ENCODE measurements at regions not wholly inside any gene's neighbourhood (a gene's known extent, or its start where the extent isn't known, plus 50 kb on each side); places are given as distances from the start of the nearest gene placed in this dataset.
A peak's percentile ranks its signal among the peaks of the same experiment; 100 is the strongest.

DNA sequence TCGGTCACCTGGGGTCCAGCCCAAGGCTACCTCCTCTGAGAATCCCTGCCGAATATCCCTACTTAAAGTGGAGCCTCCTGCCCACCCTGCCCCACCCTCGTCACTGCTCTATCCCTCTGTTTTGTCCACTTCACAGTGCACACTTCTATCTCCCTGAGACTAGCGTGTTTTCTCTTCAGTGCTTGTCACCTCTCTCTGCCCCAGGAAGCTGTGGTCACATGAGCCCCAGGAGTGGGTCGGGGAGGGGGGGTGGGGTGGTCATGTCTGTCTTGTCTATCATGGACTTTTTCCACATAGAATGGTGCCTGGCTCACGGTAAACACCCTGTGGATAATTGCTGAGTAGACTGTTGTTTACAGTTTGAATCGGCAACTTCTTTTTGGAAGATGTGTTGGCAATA is 673.6 kb downstream of the PTPRU start:
- DNase-seq (ENCODE audit: low read depth in 3 of 3, low spot score in 2 of 3) = no peak

DNA sequence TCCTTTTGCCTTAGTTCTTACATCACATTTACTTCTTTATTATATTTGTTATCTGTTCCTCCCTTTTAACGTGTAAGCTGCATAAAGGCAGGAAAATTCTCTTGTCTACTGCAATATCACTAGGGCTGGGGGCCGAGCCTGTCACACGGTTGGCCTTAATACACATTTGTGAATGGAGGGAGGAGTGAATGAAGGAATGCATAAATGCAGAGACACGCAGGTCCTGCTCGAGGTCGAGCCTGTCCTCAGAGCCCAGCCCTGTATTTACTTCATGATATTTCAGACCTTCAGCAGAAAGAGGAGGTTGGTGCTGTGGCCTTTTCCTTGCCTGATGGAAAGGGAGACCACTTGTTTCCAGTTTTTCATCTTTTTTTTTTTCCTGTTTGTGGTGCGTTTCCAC is 671.3 kb downstream of the PTPRU start:
- DNase-seq (ENCODE audit: low read depth in 3 of 3, low spot score in 2 of 3) = no peak

DNA sequence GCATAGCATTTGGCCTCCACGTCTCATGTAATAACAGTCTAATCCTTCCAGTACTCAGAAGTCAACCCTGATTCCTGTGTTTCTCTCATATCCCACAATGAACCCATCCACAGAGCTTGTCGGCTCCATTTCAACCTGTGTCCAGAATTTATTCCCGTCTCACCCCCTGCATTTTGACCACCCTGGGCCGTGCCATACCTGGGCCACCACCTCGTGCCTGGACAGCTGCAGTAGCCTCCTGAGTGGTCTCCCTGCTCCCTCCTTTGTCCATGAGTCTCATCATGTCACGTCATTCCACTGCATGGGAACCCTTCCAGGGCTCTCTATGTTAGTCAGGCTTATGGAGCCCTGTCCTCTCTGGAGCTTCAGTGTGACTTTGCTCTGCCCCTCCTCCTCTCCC is 670.6 kb downstream of the PTPRU start:
- no peak for DNase-seq (ENCODE audit: low read depth in 3 of 3, low spot score in 2 of 3)

DNA sequence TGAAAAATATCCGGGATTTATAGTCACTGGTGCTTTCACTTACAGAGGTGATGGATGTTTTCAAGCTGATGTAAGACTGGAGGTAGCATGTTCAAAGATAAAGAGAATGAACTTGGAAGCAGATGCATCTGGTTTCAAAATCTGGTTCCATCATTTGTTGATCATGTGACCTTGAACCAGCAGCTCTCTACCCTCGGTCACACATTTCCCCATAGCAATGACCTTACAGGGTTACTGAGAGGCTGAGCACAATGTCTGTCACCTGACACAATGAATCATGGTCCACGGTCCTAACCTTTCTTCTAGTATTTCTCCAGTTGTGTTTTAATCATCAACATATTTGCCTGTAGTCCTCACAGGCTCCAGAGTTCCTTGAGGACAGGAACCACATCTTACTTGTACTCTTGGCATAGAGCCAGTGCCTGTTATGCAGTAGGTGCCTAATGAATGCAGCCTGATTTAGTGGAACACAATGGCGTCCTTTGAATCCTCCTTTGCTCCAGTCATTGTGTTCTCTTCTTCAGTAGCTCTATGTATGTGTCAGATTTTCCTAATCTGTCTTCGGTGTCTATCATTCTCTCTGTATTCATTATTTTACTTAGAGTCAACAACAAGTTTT is 667.3 kb downstream of the PTPRU start:
- DNase-seq (ENCODE audit: low read depth in 3 of 3, low spot score in 2 of 3) = no peak

GRCh38 chr1:29901624-29902325 is 665.5 kb downstream of the PTPRU start:
- peak in 2 of 3 donors; percentile 13 to 19 for DNase-seq (ENCODE audit: low read depth in 3 of 3, low spot score in 2 of 3)

DNA sequence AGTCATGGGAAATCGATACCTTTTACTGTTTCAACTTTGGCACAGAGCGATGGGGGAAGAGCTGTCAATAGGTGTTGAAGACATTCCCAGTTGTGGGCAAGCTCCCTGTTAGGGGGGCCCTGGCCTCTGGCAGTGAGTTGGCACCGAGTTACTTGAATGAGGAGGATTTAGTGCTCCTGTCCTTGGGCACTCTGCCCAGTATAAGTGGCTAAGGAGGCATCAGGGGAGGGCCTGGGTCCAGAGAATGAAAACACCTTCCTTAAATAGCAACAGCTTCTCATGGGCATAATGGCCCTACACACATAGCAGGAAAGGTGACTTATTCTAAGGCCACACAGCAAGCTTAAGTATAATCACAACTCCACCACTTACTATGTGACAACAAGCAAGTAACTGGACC is 664.4 kb downstream of the PTPRU start:
- no peak for DNase-seq (ENCODE audit: low read depth in 3 of 3, low spot score in 2 of 3)

DNA sequence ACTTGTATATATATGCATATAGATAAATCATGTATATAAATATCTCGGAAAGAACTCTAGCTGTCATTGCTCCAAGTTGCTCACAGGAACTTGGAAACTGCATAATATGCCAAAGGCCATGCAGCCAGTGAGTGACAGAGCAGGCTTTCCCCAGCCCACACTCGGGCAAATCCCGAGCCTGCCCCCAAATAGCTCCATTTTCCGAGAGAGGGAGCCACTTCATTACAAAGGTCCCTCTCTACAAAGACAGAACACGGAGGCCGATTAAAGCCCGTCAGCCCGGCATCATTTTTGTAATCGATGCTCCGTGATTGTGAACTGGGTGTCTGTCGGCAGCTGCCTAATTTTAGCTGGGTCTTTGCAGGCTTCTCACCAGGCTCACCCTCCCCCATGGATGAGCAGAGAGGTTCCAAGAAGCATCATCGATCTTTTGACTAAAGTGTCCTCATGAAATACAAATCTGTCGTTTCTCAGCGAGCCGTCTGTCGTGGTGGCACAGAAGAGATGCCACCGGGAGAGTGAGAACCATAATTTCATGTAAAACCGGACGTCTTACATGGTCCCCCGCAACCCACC is 663.9 kb downstream of the PTPRU start:
- no peak for DNase-seq (ENCODE audit: low read depth in 3 of 3, low spot score in 2 of 3)

DNA sequence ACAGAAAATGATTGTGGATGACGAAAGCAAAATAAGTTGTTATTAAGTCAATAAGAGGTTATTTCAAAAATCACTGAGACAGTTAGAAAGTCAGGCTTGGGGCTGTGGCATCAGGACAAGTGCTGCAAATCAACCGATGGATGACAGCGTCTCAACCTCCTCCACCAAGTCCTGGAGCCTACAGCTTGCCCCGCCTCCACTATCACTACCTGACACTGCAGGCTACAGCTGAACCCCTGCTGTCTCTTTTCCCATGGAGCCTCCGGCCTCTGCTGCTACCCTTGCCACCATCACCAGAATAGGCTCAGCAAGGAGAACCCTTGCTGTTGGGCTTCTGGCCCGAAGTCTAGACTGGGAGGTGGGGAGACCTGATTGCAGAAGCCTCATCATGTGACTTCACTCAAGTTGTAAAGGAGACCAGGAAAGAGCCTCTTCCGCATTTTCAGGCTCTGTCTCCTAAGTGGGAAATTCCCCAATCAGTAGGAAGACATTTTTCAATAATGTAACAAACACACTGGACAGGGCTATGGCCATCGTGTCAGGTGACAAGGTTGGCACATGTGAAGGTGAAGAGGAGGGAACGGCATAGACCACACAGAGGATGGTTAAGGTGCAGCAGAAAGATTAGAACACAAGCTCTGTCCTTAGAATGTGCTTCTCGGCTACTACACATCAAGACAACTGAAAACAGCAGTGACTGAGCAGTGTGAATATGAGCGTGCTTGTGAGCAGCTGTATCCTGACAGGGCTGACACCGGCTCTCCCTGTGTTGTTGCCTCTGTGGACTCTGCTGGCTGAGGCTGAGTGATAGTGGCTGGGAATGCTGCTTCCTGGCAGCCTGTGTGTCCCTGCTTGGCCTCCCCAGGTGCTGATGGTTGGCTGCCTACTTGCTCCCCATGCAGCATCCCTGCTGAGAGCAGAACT is 660.7 kb downstream of the PTPRU start:
- no peak for DNase-seq (ENCODE audit: low read depth in 3 of 3, low spot score in 2 of 3)

GRCh38 chr1:29896300-29896699 is 660.0 kb downstream of the PTPRU start:
- DNase-seq (ENCODE audit: low read depth in 3 of 3, low spot score in 2 of 3) = no peak

GRCh38 chr1:29895201-29895600 is 658.9 kb downstream of the PTPRU start:
- DNase-seq (ENCODE audit: low read depth in 3 of 3, low spot score in 2 of 3) = no peak

DNA sequence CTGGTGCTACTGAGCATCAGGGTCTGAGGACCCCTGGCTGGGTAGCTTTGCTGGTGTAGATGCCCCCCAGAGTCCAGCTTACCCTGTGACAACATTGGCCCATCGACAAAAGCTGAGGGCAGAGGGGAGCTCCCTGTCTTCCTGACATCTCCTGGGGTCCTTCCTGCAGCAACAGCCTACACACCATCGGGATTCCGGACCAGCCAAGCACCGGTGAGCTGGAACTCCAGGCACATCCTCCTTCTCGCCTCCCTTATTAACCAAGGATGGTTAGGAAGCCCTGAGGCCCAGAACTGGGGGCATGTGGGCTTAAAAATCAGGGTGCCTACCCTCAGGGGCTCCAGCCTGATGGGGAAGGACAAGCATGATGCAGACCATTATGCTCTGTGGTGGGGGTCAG is 658.0 kb downstream of the PTPRU start:
- DNase-seq (ENCODE audit: low read depth in 3 of 3, low spot score in 2 of 3) = no peak

DNA sequence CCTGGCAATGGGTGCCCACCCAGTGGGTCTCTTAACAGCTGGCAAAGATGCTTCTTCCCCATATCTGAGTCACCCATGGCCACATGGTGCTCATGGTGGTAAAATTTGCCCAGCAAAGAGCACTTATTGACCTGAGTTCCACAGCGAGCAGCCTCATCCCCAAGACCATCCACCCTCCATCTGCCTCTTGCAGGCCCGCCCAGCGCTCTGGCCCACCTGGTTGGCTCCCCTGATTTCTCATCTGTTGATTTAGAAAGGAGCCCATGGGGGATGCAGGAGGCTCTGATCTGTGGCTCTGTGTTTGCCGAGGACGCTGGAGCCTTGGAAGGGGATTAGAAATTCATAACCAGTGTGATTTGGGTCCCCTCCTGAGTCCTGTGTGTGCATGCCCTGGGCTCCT is 657.5 kb downstream of the PTPRU start:
- no peak for DNase-seq (ENCODE audit: low read depth in 3 of 3, low spot score in 2 of 3)

- no peak for DNase-seq (ENCODE audit: low read depth in 3 of 3, low spot score in 2 of 3)
These were observed 656.9 kb downstream of the PTPRU start for GRCh38 chr1:29893046-29893723.

DNA sequence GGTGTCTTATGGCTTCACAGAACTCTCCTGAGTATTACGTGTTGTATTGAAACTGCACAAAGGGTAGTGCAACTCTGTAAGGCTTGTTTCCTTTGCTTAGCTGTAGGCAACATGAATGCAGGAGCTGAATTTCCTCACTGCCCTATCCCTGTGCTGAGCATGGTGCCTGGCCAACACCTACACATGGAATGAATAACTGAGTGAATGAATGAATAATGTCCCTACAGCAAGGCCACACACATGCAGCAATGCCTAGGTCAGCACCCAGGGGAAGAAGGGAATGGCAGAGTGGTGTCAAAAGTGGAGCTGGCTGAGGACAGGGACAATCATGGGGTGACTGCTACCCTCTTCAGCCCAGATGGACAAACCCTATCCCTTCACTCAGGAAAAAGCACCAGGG is 655.9 kb downstream of the PTPRU start:
- DNase-seq (ENCODE audit: low read depth in 3 of 3, low spot score in 2 of 3) = no peak

DNA sequence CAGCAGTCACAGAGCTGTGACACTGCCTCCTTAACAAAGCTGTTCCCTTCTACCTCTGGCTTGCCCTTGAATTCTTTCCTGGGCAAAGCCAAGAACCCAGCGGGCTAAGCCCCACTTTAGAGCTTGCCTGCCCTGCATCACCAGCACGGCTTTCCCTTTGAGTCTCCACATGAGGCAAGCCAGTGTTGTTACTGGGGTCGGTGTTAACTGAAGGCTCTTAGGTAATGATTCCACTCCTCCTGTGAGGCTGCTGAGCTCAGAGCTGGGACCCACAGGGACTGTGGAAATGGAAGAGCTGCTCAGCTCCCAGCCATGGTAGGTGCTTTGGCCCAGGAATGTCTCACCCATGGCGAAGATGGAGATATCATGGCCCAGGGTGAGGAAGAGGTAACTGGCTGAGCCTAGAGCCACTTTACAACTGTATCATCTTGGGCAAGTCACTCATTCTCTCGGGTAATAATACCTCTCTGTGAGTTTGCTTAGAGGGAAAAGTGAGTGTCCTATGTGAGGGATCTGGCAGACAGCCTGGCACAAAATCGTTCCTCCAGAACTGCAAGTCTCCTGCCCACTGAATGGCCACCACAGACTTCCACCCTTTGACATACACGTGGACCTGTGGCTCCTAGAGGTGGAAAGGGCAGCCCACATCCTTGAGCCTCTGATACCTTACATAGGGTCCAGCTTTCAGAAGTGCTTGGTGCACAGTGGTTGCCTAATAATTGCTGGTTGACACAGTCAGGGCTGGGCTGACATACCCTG is 654.1 kb downstream of the PTPRU start:
- no peak for DNase-seq (ENCODE audit: low read depth in 3 of 3, low spot score in 2 of 3)

DNA sequence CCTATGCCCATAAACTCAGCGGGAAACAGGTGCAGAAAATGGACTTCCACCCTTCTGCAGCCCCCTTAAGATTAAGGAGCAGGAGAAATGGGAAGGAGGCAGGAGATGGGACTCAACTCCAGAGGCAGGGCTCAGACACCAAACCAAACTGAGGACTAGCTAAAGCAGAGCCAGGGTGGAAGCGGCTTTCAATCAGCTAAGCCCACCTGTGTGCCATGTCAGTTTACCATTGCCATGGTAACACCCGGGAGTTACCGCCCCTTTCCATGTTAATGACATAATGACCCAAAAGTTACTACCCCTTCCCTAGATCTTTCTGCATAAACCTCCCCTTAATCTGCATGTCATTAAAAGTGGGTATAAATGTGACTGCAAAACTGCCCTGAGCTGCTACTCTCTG is 653.5 kb downstream of the PTPRU start:
- no peak for DNase-seq (ENCODE audit: low read depth in 3 of 3, low spot score in 2 of 3)

DNA sequence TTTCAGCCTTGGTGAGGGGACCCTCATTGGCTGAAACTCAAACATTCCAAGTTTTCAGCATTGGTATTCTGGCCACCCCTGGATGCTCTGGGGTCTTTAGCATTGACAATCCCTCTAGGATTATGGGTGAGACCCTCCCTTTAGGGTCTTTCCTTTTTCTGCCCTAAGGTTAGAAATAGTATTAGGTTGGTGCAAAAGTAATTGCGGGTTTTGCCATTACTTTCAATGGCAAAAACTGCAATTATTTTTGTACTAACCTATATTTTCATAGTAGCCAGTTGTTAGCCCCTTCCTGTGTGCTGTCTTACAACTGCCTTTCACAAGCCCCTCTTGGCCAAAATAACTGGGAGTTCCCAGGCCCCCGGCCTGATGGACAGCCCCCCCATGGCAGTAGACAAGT is 648.4 kb downstream of the PTPRU start:
- DNase-seq (ENCODE audit: low read depth in 3 of 3, low spot score in 2 of 3) = no peak

- no peak for DNase-seq (ENCODE audit: low read depth in 3 of 3, low spot score in 2 of 3)
These were observed 647.7 kb downstream of the PTPRU start for GRCh38 chr1:29883986-29884385.

GRCh38 chr1:29883411-29883832 is 647.1 kb downstream of the PTPRU start:
- no peak for DNase-seq (ENCODE audit: low read depth in 3 of 3, low spot score in 2 of 3)

- DNase-seq (ENCODE audit: low read depth in 3 of 3, low spot score in 2 of 3) = no peak
These were observed 644.2 kb downstream of the PTPRU start for GRCh38 chr1:29880556-29880955.
